PC-9 (cell line): ENCODE measurements at regions not wholly inside any gene's neighbourhood (a gene's known extent, or its start where the extent isn't known, plus 50 kb on each side); places are given as distances from the start of the nearest gene placed in this dataset.

Experiments used
- BruUV-seq: library from RNA; stranded (reverse); fragments of 400-500 nt; replicated peaks from 2 replicates; lab custom pipeline; 2021; lab: Mats Ljungman, UMichigan
- CTCF ChIA-PET: fragments of 300-600 bp; sonication (Branson Sonifier 250); formaldehyde crosslinking; loops from one replicate; lab custom pipeline; 2022; ENCODE audit warnings: antibody characterized with exemption; lab: Charles Lee
- POLR2A ChIA-PET: fragments of 300-600 bp; sonication (Branson Sonifier 250); formaldehyde crosslinking; loops from one replicate; lab custom pipeline; 2022; ENCODE audit warnings: antibody characterized with exemption; ENCODE audit not compliant: unreplicated experiment; lab: Charles Lee
- DNase-seq, 2 experiments: peaks; one replicate each; pipeline versions ENCODE4 v3.0.0 to v3.0.0-alpha.2; 2015 to 2022; ENCODE audit warnings: mixed read lengths in 1 of 2
- H2AFZ ChIP-seq: fragments of 200-600 bp; sonication (generic); 2 replicates; pipeline ENCODE4 v1.8.1; 2017; ENCODE audit warnings: antibody characterized with exemption
- H3F3A ChIP-seq: fragments of 200-600 bp; sonication (generic); 2 replicates; pipeline ENCODE4 v1.8.1; 2017; ENCODE audit warnings: antibody characterized with exemption, mild to moderate bottlenecking, low read depth; ENCODE audit not compliant: insufficient read depth
- H3K27ac ChIP-seq: fragments of 200-600 bp; sonication (generic); 2 replicates; pipeline ENCODE4 v1.6.1; 2016; ENCODE audit warnings: mixed run types
- H3K27me3 ChIP-seq: fragments of 200-600 bp; sonication (generic); 2 replicates; pipeline ENCODE4 v1.6.1; 2016; ENCODE audit warnings: low read depth, mixed run types; ENCODE audit not compliant: insufficient read depth
- H3K36me3 ChIP-seq: fragments of 200-600 bp; sonication (generic); 2 replicates; pipeline ENCODE4 v1.6.1; 2016; ENCODE audit warnings: low read depth, mixed run types
- H3K4me1 ChIP-seq: fragments of 200-600 bp; sonication (generic); replicated peaks from 2 replicates; pipeline ENCODE4 v1.6.1; 2016; ENCODE audit warnings: mixed run types; ENCODE audit not compliant: insufficient read depth
- H3K4me2 ChIP-seq: fragments of 200-600 bp; sonication (generic); 2 replicates; pipeline ENCODE4 v1.6.1; 2017; ENCODE audit warnings: mixed run types
- H3K4me3 ChIP-seq: fragments of 200-600 bp; sonication (generic); 2 replicates; pipeline ENCODE4 v1.6.1; 2016; ENCODE audit warnings: mixed run types
- H3K79me2 ChIP-seq: fragments of 200-600 bp; sonication (generic); 2 replicates; pipeline ENCODE4 v1.6.1; 2017; ENCODE audit warnings: low read depth, mixed run types
- H3K9me2 ChIP-seq: fragments of 200-600 bp; sonication (generic); 2 replicates; pipeline ENCODE4 v1.8.1; 2017; ENCODE audit warnings: mild to moderate bottlenecking; ENCODE audit not compliant: insufficient read depth
- H3K9me3 ChIP-seq: fragments of 200-600 bp; sonication (generic); 2 replicates; pipeline ENCODE4 v1.8.1; 2016; ENCODE audit warnings: low read depth; ENCODE audit not compliant: insufficient read depth
- H4K20me1 ChIP-seq: fragments of 200-600 bp; sonication (generic); 2 replicates; pipeline ENCODE4 v1.8.1; 2017; ENCODE audit not compliant: insufficient read depth
- CTCF ChIP-seq: fragments of 200-600 bp; sonication (generic); conservative IDR thresholded peaks from 2 replicates; pipeline ENCODE4 v1.6.1; 2017; ENCODE audit warnings: mixed run types, antibody characterized with exemption, mild to moderate bottlenecking, moderate library complexity
- EZH2 ChIP-seq: fragments of 200-600 bp; sonication (generic); IDR thresholded peaks from 2 replicates; pipeline ENCODE4 v1.8.0; 2017; ENCODE audit warnings: antibody characterized with exemption, low read depth
- intact Hi-C: fragments of 100-400 bp; cut with micrococcal nuclease; formaldehyde crosslinking; loops from one replicate; pipeline ENCODE4 v1.10.0; 2022; ENCODE audit not compliant: unreplicated experiment

GRCh38 chr10:65816536-65816935 is 1109.3 kb upstream of the LRRTM3 start:
- H3K4me1 ChIP-seq, result no peaks in the 10 kb centered on the region
- H3K79me2 ChIP-seq, result no peaks in the 10 kb centered on the region
- no peaks in the 10 kb centered on the region for H3K27me3 ChIP-seq
- no peaks in the 10 kb centered on the region for H3K9me3 ChIP-seq
- H3K9me2 ChIP-seq, result no peaks in the 10 kb centered on the region
- H2AFZ ChIP-seq, result no peak overlapping the region
- H3F3A ChIP-seq, result no peaks in the 10 kb centered on the region
- no peak overlapping the region for H3K27ac ChIP-seq
- intact Hi-C loops, result no loop called here
- no peak for TF ChIP-seq CTCF
- no peak for TF ChIP-seq EZH2
- no TSS peak for BruUV-seq
- no peaks in the 10 kb centered on the region for H4K20me1 ChIP-seq
- no peak overlapping the region for H3K4me3 ChIP-seq
- DNase-seq, result no peak
- ChIA-PET CTCF (no interaction called here), POLR2A (no interaction called here)
- H3K4me2 ChIP-seq, result no peak overlapping the region
- H3K36me3 ChIP-seq, result no peaks in the 10 kb centered on the region

GRCh38 chr10:65818990-65819389 is 1106.8 kb upstream of the LRRTM3 start:
- H3K36me3 ChIP-seq, result no peaks in the 10 kb centered on the region

GRCh38 chr10:65827359-65827758 is 1098.5 kb upstream of the LRRTM3 start:
- DNase-seq, result no peak
- H3K4me3 ChIP-seq, result no peak overlapping the region
- H3K9me2 ChIP-seq, result no peaks in the 10 kb centered on the region
- no peak overlapping the region for H3K4me2 ChIP-seq
- no peaks in the 10 kb centered on the region for H3F3A ChIP-seq
- no TSS peak for BruUV-seq
- H3K9me3 ChIP-seq, result no peaks in the 10 kb centered on the region
- no peak overlapping the region for H3K27ac ChIP-seq
- H3K36me3 ChIP-seq, result no peaks in the 10 kb centered on the region
- POLR2A ChIA-PET, result no interaction called here
- no peaks in the 10 kb centered on the region for H3K79me2 ChIP-seq
- H4K20me1 ChIP-seq, result no peaks in the 10 kb centered on the region
- CTCF ChIA-PET, result no interaction called here
- intact Hi-C loops, result no loop called here
- no peaks in the 10 kb centered on the region for H3K27me3 ChIP-seq
- H2AFZ ChIP-seq, result no peak overlapping the region
- no peak for TF ChIP-seq CTCF
- TF ChIP-seq EZH2, result no peak
- no peaks in the 10 kb centered on the region for H3K4me1 ChIP-seq

More at GRCh38 chr10:65818990-65819389, 1106.8 kb upstream of the LRRTM3 start:
- no peak overlapping the region for H3K27ac ChIP-seq
- intact Hi-C loops, result no loop called here
- no peaks in the 10 kb centered on the region for H4K20me1 ChIP-seq
- POLR2A ChIA-PET, result no interaction called here
- no peaks in the 10 kb centered on the region for H3K4me1 ChIP-seq
- CTCF ChIA-PET, result no interaction called here
- no peaks in the 10 kb centered on the region for H3K9me2 ChIP-seq
- no peaks in the 10 kb centered on the region for H3K9me3 ChIP-seq
- H3K4me2 ChIP-seq, result no peak overlapping the region
- no peaks in the 10 kb centered on the region for H3K79me2 ChIP-seq
- no peak overlapping the region for H3K4me3 ChIP-seq
- TF ChIP-seq EZH2 (no peak), CTCF (no peak)
- H2AFZ ChIP-seq, result peak overlapping the region; percentile 41; the same call in 1 of the 2 replicates
- H3F3A ChIP-seq, result no peaks in the 10 kb centered on the region
- no TSS peak for BruUV-seq
- DNase-seq, result no peak
- H3K27me3 ChIP-seq, result no peaks in the 10 kb centered on the region
